Caki2 (cell line): ENCODE measurements at regions not wholly inside any gene's neighbourhood (a gene's known extent, or its start where the extent isn't known, plus 50 kb on each side); places are given as distances from the start of the nearest gene placed in this dataset.

ENCODE experiments used
- DNase-seq: peaks from one replicate; pipeline ENCODE4 v3.0.0-alpha.2; 2015; ENCODE audit warnings: low read depth
- in situ Hi-C: cut with HindIII; loops from 2 replicates; pipeline ENCODE4 v1.10.0; 2016; ENCODE audit warnings: low sequenced_read_pairs, low pct_unique_long_range_greater_than_20kb, mixed read lengths

DNA sequence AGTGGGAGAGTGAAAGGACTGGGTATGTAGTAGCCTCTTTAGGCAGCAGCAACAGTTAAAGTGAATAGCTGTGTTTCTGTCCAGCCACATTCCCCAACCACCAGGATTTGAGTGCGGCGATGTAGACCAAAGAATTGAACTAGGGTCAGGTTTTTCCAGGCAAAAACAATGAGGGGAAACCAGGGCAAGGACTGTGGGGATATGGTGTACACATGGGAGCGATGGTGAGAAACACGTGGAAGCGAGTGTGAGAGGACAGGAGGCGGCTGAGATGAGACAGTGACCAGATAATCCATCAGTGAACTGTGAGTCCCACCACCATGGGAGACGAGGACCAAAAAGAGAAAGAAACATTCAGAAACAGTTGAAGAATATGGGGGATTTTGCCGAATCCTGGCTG, 409.5 kb downstream of the TSN start:
- DNase-seq: no peak
- in situ Hi-C loops: no loop called here

DNA sequence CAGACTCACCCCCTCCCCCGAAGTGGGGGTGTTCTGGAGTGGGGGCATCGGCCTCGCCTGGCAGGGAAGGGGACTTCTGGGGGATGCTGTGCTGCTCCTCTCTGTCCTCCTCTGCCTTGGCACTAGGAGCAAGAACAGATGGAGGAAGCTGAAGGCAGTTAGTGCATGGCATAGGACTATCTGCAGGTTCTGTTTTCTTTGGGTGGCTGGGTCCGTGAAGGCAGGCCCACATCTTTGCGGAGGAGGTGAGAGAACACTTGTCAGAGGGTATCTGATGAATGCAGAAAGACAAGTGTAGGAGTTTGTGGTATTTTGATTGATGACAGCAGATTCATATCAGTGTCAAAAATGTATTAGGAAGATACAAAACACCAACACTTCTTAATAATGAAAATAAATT, 411.4 kb downstream of the TSN start:
- in situ Hi-C loops: no loop called here

DNA sequence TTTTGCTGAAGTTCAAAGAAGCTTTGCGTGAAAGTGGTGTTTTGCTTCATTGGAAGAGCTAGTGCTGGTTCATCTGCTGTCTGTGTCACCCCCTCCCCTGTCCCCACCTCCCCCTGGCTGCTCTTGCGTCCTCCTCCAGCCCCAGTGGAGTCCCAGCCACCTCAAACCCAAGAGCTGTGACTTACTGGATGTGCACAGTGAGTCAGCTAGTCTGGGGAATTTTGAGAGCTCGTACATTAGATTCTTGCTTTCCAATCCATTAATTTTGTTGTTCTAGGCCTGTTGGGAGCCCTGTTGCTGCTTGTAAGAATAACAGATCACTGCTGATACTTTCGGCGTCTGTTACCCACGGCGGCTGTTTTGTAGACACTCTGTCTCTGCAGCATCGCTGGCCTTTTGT, 412.1 kb downstream of the TSN start:
- DNase-seq: peak; percentile 92

More for the DNA sequence above, 411.4 kb downstream of the TSN start:
- no peak for DNase-seq

DNA sequence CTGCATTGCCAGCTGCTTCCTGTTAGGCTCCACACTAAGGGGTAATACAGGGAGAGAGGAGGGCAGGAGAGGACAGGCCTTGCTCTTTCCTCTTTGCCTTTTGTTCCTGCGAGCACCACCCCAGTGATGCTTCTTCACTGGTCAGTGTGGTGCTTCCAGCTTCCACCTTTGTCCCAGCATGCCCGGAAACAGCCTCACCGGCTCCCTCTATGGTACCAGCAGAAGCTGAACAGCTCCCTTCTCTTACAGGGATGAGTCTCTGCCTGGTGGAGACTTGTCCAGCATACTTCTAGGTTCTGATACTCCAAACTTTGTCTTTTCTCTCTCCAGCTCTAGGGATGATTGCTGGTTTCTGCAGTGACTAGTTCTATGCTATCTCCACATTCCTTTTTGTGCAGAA, 413.3 kb downstream of the TSN start:
- DNase-seq: no peak
- in situ Hi-C loops: no loop called here

More for the DNA sequence above, 412.1 kb downstream of the TSN start:
- in situ Hi-C loops: no loop called here

DNA sequence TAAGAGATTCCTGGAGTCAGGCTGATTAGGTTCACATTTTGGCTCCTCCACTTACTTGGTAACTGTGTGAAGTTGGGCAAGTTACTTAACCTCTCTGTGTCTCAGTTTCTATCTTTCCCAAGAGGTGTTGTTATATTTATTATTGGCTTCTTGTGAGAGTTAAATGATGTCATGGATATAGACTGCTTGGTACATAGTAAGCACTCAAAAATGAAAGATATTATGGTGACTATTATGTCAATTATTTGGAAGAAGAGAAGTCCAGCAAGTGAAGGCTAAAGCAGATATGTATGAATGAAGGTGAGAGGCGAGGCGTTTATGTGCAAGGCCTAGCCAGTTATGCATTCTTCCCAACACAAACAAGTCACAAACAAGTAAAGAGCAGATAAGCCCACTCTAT, 417.4 kb downstream of the TSN start:
- no peak for DNase-seq
- in situ Hi-C loops: no loop called here

DNA sequence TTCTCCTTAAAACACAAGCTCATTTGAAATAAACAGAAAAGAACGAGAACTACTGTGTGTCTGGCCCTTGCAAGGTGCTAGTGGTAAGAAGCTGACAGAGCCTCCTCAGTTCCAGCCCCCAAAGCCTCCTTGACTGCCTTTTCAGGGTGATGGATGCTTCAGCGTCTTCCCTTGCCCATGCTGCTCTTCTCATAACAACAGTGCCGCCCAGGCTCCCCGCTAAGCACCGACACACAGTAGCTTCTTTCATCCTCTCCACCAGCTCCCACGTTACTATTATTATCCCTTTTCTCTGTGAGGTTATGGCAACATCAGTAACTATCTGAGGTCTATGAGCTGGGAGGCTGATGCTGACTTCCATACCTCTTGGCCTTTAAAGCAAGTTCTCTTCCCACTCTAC, 418.6 kb downstream of the TSN start:
- in situ Hi-C loops: no loop called here
- no peak for DNase-seq

DNA sequence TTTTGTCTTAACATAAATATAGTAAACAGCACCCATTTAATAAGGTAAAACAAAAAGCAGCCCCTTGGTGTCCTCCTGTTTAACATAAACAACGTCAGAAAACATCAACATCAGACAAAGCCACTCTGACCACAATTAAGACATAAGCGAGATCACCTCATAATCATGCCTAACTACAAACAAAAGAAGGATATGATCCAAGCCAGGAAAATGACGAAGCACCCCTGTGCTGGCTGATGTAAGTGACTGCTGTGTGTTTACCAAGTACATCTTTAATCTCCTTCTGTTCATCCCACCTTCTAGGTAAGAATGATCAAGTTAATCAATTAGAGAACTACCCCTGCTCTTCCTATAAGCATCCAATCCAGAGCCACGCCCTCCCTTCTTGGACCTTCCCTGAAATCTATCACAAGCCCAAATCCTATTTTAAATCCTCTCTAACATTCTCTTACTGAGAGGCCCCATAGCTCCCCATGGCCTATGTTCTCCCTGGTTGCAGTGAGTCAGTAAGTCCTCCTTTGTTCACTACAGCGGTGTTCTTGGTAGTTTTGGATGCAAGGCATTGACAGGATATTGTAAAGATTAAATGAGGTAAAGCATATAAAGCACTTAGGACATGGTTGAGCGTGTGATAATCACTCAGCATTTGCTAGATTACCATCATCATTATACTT, 424.2 kb downstream of the TSN start:
- no peak for DNase-seq
- in situ Hi-C loops: no loop called here

DNA sequence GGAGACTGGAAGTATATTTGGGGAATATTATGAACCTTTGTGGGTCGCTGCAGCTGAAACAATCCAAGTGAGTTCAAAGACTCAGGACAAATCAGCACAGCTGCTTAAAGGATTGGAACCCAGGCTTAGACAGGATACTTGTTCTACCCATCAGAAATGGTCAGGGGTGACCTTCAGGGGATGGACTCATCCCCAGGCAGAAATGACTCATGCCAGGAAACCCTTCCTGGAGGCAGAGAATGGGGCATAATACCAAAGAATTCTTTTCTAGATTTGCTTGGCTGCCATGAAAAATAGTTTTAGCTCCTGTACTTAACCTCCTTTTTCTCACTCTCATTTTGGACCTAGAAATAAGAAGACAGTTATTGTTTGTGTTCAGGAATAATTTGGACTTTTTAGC, 425.5 kb downstream of the TSN start:
- DNase-seq: no peak
- in situ Hi-C loops: no loop called here

DNA sequence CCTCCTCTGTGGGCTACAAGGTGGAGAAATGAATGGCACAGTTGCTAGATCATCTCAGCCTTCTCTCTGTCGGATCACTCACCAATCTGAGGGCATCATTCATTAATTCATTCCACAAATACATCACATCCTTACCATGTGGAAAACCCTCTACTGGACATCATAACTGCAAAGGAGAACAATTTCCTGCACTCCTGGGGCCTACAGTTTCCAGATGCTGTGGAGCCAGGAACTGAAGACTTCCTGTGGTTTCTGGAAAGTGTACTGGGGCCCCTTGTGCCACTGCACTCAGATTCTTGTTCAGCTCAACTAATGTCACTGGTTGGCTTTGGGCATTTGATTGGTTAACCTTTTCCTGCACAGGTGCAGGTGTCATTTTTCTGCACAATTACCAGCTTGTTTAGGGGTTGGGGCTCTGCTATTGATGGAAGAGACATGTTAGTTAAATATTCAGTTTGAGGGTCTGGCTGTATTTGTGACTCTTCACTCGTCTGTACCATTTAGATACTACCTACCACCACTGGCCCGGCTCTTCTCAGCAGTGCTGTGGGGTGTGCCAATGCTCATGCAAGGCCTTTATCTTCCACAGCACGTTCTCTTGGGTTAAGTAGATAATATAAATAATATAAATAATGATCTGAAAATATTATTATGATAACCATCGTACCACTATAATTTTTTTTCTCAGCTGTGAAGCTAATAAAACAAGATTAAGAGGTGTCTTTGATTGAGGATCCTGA, 427.3 kb downstream of the TSN start:
- in situ Hi-C loops: no loop called here
- no peak for DNase-seq

DNA sequence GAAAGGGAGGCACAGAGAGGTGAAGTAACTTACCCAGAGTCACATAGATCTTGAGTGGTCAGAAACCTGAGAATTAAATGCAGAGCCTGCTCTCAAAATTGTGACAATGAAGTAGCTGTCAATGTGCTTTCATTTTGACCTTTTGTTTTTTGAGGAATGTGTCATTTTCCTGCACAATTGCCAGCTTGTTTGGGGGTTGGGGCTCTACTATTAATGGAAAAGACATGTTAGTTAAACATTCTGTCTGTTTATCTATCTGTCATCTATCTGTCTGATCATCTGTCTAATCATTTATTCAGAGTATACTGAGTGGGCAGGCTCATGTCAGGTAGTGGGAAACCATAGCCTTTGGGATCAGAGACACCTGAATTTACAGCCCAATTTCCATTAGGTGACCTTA, 428.4 kb downstream of the TSN start:
- in situ Hi-C loops: no loop called here
- DNase-seq: no peak

DNA sequence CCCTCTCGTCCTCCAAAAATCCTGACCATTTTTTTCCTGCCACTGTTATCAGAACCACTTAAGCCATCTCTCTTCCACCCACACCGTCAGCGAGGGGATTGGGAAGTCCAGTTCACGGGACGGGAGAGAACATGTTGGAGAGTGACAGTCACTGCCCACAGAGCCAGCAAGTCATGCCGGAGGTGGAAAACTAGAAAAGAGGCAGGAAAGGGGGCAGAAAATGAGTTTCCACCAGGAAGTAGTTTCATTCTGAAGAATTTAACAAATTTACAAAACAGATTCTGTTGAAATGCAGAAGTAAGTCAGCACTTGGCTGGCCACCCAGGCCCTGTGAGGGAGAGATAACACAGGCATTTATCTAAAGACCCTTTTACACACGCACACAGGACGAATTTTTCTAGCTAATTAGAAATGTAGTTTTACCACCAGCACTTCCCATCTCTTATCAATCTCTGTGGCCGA, 431.3 kb downstream of the TSN start:
- in situ Hi-C loops: no loop called here
- DNase-seq: no peak

DNA sequence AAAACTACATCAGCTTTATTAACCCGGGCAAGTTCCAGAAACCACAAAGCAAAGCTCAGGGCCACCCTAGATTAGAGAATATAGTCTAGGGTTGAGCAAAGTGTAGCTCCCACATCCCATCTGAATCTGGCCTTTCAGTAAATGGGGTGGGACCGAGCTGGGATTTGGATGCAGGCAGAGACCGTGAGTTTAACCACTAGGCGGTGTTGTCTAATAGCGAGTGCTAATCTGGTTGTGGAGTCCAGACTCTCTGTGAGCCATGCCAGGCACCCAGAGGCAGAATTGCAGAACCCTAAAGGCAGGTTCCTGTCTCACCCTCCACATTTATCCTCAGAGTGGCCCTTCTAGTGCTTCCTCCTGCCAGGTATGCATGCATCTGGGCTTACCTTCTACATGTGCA, 435.9 kb downstream of the TSN start:
- in situ Hi-C loops: no loop called here
- peak; percentile 30 for DNase-seq

DNA sequence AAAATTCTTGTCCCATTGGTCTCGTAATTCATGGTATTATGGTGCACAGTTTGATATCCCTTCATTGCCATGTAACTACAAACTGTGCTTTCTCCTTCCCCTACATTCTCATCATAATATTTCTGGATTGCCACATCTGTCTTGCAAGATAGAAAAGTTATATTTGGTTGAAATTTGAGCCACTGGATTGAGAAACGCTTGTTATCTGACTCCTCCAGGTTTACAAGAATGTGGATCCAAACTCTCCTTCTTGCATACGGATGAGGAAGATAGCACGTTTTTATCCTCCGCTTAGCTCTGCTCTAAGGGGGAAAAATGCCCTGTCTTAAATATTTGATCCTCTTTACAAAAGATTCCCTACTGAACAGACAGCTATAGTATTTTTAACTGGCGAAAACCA, 438.2 kb downstream of the TSN start:
- in situ Hi-C loops: no loop called here
- no peak for DNase-seq

DNA sequence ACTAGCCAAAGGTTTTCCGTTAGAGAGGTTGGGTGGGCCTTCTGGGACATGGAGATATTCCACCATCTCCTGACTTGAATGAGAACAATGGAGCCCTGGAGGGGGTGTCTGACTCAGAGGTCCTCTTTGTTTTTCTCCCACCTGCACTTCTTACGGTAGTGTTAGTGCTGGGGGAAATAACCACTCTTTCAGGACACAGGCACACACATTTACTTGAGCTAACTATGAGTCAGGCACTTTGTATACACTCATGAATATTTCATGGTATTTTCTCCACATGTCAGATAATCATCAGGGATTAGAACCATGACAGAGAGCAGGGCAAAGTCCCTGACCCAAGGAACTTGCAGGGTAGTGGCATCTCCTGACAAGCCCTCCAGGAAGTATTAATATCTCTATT, 439.1 kb downstream of the TSN start:
- DNase-seq: peak; percentile 66
- in situ Hi-C loops: no loop called here

DNA sequence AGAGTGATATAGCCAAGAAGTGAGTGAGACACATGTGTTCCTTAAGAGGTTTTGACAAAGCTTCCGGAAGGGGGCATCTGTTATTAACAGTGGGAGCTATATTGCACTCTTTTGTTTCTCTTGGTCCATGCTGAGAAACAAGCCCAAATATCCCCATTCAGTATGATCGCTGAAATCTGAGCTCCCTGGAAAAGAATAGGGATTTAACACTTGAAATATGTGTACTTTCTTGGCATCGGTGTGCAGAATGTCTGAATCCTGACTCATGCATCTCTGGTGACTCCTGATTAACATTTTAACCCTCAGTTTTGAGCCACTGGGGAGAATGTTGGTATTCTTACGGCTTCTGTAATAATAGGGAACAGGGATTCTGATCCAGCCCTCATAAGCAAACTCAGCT, 448.1 kb downstream of the TSN start:
- in situ Hi-C loops: no loop called here
- DNase-seq: peak; percentile 65

DNA sequence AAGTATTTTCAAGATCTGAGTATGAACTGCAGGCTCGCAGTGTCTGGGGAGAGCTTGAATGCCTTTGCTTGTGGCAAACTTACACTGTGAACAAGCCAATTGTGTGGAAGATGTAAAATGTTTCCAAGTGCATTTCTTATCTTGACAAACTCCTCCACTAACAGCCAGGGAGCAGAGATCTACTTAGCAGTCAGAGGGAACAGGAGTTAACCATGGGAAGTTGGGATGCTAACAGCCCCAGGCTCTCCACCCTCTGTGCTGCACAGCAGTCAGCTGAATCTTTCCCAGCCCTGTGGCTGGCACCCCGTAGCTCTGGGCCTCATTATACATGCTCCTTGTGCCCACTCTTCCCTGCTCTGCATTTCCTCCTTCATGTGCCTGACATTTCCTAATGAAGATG, 450.2 kb downstream of the TSN start:
- DNase-seq: no peak
- in situ Hi-C loops: no loop called here

DNA sequence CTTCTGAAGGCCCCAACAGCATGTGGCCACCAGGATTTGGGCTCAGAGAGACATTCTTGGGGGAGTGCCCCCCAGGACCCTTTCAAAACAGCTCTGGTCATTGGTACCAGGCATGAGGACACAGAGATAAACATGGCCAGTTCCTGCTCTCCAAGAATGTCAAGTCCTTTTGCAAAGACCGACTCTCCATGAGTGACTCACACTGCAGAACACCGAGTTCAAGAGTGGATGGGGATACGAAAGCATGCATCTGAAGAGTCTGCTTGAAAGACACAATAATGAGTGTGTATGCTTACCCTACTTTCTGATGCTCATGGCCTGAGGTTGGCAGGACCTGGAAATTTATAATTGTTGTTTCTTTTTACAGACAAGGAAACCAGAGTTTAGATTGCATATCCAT, 450.6 kb downstream of the TSN start:
- DNase-seq: no peak

DNA sequence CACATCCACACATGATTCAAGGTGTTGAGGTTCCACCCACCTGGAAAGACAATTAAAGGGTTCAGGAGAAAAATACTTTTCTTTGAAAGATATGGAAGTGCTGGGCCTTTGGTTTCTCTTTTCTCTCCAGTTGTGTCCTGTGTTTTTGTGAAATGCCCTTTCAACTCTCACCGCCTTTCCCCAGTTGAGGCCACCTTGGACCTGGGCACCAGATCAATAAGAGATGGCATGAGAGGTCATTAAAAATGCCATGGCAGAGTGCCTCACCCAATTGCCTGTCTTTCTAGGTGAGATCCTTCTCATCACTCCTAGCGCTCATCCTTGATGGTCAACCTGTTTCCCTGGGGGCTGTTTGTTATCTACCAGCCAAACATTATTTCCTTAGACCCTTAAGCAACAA, 453.9 kb downstream of the TSN start:
- in situ Hi-C loops: no loop called here
- DNase-seq: no peak

More for the DNA sequence above, 450.6 kb downstream of the TSN start:
- in situ Hi-C loops: no loop called here

DNA sequence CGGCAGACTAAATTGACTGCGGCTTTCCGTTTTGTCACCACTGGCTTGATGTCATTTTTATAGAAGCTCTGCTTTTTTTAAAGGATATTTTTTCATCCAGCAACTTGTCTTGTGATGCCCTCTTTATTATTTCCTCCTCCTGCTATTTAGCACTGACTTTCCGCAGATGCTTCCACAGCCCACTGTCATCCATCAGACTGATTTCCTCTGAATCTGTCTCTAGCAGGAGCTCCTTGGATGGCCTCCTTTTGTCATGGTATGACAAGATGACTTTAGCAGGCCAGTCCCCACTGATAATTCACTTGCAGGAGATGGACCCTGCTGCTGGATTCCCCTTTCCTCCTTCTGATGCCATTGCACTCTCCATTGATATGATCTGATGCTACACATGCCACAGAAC, 454.6 kb downstream of the TSN start:
- no peak for DNase-seq
- in situ Hi-C loops: no loop called here
